ENCODE measurements at regions not wholly inside any gene's neighbourhood (a gene's known extent, or its start where the extent isn't known, plus 50 kb on each side); places are given as distances from the start of the nearest gene placed in this dataset.

- no peak for TF ChIP-seq CTCF (IDR thresholded peaks at IDR 0.05)
- TF ChIP-seq EZH2 (IDR thresholded peaks at IDR 0.05; ENCODE audit: borderline replicate concordance, insufficient read depth, low read depth, low read length, poor library complexity, severe bottlenecking), result no peak
Observed at GRCh38 chr14:51173863-51174262, 66.2 kb upstream of the TMX1 start.
